Stimulated activated CD8-positive, alpha-beta memory T cell treated with anti-CD3 and anti-CD28 coated beads, Interleukin-12 subunit alpha, Interleukin-12 subunit beta, amount 100 ng/mL, for 24 hours (primary cell): ENCODE measurements at regions not wholly inside any gene's neighbourhood (a gene's known extent, or its start where the extent isn't known, plus 50 kb on each side); places are given as distances from the start of the nearest gene placed in this dataset.

Experiments used
- DNase-seq: peaks from one replicate; pipeline ENCODE4 v3.0.0-alpha.2; 2020; ENCODE audit errors: extremely low read depth

DNA sequence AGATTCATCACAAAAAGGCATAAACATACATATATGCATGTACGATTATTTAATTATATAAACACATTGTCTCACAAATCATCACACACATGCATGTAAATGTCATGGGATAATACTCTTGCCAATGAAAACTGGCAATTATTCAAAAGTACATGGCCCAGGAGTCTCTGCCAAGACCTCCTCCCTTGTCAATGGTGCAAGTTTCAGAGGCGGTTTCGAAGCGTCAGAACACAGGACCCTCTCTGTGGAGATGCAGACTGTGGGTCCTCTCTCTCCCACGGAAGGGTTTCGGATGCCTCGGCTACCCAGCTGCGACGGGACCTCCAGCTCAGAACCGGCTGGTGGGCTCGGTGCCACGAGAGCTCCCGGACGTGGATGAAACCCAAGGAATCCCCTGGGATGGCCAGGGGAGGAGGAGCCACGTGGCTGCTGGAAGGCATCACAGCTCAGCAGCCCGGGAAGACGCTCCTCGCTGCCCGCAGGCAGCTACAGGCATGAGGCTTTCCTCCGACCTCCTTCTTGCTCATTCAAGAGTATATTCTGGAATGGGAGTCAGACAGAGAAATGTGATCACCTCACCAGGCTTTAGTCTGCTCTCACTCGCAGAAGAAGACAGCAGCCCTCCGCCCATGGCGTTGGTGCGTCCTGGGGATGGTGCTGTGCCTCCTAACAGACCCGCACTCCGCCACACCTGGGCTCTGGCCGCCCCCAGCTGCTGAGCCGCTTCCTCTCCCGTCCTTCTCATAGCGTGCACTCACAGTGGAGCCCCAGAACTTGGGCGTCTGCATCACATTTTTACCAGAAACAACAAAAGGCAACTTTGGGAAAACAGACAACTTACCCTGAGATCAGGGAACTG lies 308.8 kb downstream of the IRX2 start:
- no peak for DNase-seq

DNA sequence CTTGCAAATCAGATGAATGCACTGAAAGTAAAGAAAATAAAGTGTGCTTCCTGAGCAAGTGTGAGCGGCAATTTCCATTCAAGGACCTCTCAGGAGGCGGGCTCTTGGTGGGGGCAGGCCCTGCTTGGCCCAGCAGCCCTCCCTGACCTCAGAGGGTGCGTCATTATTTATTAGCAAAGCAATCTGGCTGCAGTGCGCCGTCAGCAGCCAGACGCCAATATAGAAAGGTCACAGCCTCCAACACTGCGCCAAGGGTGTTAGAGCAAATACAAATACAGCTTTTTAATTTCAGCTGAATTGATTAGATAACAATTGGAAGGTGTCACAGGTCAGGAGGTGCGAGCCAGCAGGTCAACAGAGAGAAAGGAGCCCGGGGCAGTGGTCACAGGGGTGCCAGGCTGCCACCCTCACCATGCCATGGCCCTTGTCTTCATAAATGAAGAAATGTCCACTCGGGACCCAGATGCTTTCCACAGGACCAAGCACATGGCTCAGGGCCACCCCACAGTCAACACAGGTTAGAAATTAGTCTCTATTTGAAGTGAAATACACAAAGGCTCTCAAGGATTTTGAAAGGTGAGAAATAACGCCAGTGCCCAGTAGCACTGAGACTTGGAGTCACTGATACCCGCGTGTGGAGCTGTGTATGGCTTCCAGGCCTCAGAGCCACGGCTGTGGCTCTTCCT lies 309.8 kb downstream of the IRX2 start:
- DNase-seq = no peak

DNA sequence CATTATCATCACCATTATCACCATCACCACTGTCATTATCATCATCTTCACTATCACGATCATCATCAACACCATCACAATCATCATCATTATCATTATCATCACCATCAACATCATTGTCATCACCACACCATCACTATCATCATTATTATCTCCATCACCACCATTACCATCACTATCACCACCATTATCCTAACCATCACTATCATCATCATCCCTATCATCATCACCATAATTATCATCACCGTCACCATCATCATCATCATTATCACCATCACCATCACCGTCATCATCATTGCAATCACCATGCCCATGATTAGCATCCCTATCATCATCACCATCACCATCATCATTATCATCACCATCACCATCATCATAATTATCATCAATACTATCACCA lies 311.9 kb downstream of the IRX2 start:
- DNase-seq = no peak

GRCh38 chr5:2433086-2433485 lies 318.4 kb downstream of the IRX2 start:
- DNase-seq = no peak

DNA sequence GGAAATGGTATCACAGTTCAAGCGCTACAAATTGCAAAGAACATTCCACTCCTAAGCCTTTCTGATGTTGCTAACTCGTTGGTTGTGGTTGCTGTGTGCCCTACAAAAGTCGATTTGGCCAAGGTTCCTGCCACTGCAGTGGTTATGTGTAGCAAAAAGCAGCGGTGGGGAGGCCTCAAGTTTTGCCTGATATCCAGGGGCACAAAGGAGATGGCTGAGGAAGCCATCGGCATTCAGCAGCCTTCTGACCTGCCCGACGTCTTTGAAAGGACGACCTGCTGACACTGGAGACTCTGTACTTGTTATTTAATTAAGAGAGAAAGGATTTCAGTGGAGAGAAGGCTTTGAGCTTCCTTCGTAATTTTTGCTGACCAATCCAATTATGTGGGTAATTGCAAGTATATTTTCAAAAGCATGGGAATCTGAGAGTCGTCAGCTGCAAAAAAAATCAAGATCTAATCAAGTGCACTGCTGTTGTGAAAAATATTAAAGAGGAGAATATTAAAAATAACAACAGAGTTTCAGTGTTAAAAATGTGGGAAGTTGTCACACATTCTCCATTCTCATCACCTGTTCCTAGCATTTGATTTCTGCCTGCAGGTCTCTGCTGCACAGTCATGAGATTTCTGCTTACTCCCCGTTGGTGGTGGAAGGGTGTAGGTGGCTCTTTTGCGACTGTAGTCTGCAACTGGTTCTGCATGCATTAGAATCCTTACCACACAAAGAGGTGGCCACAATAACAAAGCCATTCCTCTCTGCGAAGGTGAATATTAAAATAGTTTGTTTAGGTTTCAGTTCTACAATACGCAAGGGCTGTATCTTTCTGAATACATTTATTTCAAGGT lies 319.2 kb downstream of the IRX2 start:
- DNase-seq = no peak

DNA sequence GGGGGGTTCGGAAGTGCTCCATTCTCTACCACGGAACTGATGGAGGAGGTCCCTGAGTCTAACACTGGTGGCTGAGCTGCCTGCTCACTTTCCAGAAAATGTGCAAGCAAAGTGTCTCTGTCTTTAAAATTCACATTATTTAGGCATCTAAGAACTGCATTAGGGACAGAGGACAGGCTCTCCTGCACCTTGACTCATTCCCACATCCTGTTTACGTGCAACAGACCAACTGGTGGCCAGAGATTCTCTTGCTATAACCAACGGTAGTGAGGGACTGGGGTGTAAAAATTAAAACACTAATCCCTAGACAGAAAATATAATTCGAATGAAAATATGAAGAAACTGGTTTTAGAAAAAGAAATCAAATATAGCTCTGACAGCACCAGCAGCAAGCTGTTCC lies 320.9 kb downstream of the IRX2 start:
- DNase-seq = no peak

DNA sequence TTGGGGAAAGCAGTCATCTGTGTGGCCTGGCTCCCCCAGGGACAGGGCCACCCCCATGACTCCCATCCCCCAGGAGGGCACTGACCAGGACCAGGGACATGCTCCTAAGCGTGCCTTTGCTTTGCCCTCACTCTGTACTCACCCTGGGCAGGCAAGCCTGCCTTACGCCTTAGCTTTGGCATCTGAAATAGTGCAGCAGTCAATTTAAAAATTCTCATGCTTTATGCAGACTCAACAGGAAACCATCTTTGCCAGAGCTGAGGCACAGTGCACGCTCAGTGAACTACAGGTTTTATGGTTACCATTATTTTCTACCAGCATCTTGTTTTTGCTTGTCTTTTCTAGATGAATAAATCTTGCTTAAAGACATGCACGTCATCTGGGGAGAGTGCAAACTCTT lies 323.5 kb downstream of the IRX2 start:
- DNase-seq = no peak

- no peak for DNase-seq
These were observed 327.8 kb downstream of the IRX2 start for GRCh38 chr5:2423634-2424033.

DNA sequence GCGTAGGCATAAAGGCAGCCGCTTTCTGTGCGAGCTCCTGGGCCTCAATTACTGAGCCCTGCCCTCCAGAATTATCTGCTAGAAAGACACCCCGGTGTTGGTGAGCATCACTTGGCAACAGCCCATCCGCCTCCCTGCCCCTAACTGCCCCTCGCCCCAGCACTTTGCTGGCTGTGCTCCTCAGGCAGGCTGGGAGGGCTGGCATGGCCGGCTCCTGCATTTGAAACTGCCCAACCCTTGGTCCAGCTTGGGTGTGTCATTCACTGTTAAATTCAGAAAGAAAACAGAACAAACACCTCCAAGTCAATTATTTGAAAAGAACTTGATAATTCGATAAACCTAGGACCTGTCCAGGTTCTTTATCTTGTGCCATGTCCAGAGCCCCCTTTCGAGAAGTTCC lies 334.2 kb downstream of the IRX2 start:
- DNase-seq = no peak

DNA sequence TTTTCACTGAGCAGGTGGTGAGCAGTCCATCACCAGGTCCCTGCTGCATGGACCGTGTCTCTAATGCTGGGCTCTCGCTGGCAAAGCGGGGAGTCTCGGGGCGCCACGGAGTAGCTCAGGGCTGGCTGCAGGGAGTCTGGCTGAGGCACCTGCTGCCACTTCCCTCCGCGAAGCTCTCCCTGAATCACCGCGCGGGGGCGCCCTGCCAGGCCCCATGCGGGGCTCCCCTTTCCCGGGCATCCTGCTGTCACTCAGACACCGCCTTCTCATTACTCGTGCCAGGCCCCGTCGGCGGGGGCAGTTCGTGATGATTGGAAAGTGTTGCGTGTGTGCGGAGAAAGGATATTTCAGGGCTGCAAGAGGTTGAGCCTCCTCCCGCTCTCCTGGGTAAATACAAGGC lies 335.8 kb downstream of the IRX2 start:
- DNase-seq = no peak

- DNase-seq = no peak
These were observed 341.0 kb downstream of the IRX2 start for GRCh38 chr5:2410451-2410850.

DNA sequence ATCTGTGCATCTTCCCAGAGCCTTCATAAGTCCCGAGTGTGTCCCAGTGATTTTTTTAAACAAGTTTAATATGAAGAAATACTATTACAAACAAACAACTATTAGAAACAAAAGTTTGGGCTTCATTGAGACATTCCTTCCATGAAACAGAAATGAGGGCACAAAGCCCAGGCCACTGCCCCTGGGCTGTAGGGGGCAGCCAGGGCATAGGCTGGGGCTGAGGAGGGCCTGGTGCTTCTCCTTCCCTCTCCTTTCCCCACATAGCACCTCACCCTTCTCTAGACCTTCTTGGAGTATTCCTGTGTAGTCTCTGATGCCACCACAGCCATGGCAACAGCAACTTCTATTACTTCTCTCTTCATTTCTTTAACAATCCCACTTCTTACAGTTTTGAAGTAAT lies 348.2 kb downstream of the IRX2 start:
- no peak for DNase-seq

- no peak for DNase-seq
These were observed 351.7 kb downstream of the IRX2 start for GRCh38 chr5:2399804-2400203.

GRCh38 chr5:2399096-2399495 lies 352.4 kb downstream of the IRX2 start:
- DNase-seq = no peak

GRCh38 chr5:2393556-2393955 lies 357.9 kb downstream of the IRX2 start:
- no peak for DNase-seq

DNA sequence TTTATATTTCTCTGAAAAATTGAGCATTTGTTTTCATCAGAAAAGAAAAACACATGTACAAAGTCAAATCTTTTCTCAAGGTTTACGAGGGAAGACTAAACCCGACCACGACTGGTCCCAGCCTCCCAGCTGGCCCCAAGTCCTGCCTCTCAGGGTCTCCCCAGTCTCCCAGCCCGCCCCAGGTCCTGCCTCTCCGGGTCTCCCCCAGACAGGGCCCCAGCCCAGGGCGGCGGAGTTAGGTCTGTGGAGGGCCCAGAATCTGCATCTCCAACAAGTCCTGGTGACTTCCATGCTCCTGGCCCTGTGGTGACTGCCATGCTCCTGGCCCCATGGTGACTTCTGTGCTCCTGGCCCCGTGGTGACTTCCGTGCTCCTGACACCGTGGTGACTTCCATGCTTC lies 359.9 kb downstream of the IRX2 start:
- no peak for DNase-seq

GRCh38 chr5:2391021-2391420 lies 360.5 kb downstream of the IRX2 start:
- no peak for DNase-seq

GRCh38 chr5:2388571-2388970 lies 362.9 kb downstream of the IRX2 start:
- DNase-seq = no peak

DNA sequence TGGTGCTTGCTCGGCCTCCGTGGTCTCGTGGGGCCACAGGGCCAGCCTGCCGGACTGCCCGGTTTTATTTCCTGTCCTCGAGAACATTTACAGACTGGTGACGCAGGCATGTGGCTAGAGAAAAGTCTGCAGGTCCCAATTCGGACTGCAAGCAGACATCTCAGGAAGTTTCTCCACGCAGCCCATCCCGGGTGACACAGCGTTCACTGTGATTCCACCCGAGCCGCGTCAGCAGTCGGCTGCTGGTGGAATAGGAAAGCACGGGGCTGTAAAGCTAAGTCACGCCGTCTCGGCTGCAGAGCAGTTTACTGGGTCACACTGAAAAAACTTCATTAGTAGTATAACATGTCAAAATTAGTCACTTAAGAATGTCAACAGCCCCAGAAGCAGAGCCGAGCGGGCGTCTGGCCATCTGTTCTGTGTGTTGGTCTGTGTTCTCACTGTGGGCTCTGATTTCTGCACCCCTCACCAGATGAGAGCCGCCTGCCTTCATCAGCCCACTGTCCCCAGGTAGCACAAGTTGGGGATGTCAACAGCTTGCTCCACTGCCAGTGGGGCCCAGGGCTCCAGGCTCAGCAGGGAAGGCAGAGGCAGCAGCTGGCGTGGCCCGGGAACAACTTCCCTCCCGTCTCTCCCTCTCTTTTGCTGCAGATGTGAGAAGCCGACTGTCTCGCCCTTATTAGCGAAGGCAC lies 363.7 kb downstream of the IRX2 start:
- no peak for DNase-seq

DNA sequence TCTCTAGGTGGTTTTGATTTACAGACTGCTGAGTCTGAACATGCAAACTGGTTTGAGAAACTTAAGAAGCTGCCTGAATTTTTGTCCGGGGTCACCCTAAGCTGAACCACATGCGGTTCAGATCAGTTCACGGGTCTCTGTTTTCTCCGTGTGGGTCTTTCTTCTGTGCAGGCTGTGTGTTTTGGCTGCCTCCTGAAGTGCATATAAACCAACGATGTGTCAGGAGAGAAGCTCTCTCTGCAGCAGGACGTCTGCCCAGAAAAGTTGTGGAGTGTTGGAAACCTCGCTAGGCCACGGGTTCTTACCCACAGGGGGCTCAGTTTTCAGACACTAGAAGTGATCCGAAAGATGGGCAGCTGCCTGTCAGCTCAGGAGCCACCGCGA lies 364.2 kb downstream of the IRX2 start:
- DNase-seq = no peak

- no peak for DNase-seq
These were observed 365.7 kb downstream of the IRX2 start for GRCh38 chr5:2385818-2386217.

GRCh38 chr5:2383698-2384065 lies 367.8 kb downstream of the IRX2 start:
- DNase-seq = no peak
